ENCODE measurements at regions not wholly inside any gene's neighbourhood (a gene's known extent, or its start where the extent isn't known, plus 50 kb on each side); places are given as distances from the start of the nearest gene placed in this dataset.

- TF ChIP-seq CTCF (IDR thresholded peaks at IDR 0.05) (no peak), POLR2A (IDR thresholded peaks at IDR 0.05) (no peak), EP300 (IDR thresholded peaks at IDR 0.05) (no peak), POLR2AphosphoS5 (IDR thresholded peaks at IDR 0.05) (no peak)
These were observed 386.6 kb upstream of the DAB2 start for GRCh38 chr5:39811381-39811780.
